ENCODE measurements at regions not wholly inside any gene's neighbourhood (a gene's known extent, or its start where the extent isn't known, plus 50 kb on each side); places are given as distances from the start of the nearest gene placed in this dataset.
"Not testable (repeated sequence)": the region's sequence is repeated elsewhere in the genome, so short reads cannot be mapped to it uniquely, and the experiment has no call there.

- DNase-seq (ENCODE audit: low spot score) = peak; percentile 8
Observed at GRCh38 chr13:65943708-65944107, 1286.4 kb downstream of the PCDH9 start.

GRCh38 chr13:65943024-65943423 is 1287.1 kb downstream of the PCDH9 start:
- DNase-seq (ENCODE audit: low spot score) = no peak

GRCh38 chr13:65940720-65941119 is 1289.4 kb downstream of the PCDH9 start:
- no peak for DNase-seq (ENCODE audit: low spot score)

- DNase-seq (ENCODE audit: low spot score) = no peak
Observed at GRCh38 chr13:65937251-65937650, 1292.9 kb downstream of the PCDH9 start.

GRCh38 chr13:65936249-65936648 is 1293.9 kb downstream of the PCDH9 start:
- no peak for DNase-seq (ENCODE audit: low spot score)

GRCh38 chr13:65932587-65933239 is 1297.4 kb downstream of the PCDH9 start:
- DNase-seq (ENCODE audit: low spot score) = no peak

GRCh38 chr13:65932013-65932412 is 1298.1 kb downstream of the PCDH9 start:
- DNase-seq (ENCODE audit: low spot score) = no peak

- DNase-seq (ENCODE audit: low spot score) = no peak
Observed at GRCh38 chr13:65929436-65929835, 1300.7 kb downstream of the PCDH9 start.

GRCh38 chr13:65926750-65927171 is 1303.4 kb downstream of the PCDH9 start:
- peak; percentile 26 for DNase-seq (ENCODE audit: low spot score)

GRCh38 chr13:65922846-65923245 is 1307.3 kb downstream of the PCDH9 start:
- not testable (repeated sequence) for DNase-seq (ENCODE audit: low spot score)

- DNase-seq (ENCODE audit: low spot score) = no peak
Observed at GRCh38 chr13:65921933-65922332, 1308.2 kb downstream of the PCDH9 start.

- DNase-seq (ENCODE audit: low spot score) = no peak
Observed at GRCh38 chr13:65917731-65918130, 1312.4 kb downstream of the PCDH9 start.

- no peak for DNase-seq (ENCODE audit: low spot score)
Observed at GRCh38 chr13:65915195-65915594, 1314.9 kb downstream of the PCDH9 start.

GRCh38 chr13:65914716-65915115 is 1315.4 kb downstream of the PCDH9 start:
- DNase-seq (ENCODE audit: low spot score) = no peak

GRCh38 chr13:65913173-65913572 is 1317.0 kb downstream of the PCDH9 start:
- no peak for DNase-seq (ENCODE audit: low spot score)

- DNase-seq (ENCODE audit: low spot score) = no peak
Observed at GRCh38 chr13:65912516-65912915, 1317.6 kb downstream of the PCDH9 start.

GRCh38 chr13:65911546-65912193 is 1318.5 kb downstream of the PCDH9 start:
- no peak for DNase-seq (ENCODE audit: low spot score)

GRCh38 chr13:65909501-65909900 is 1320.6 kb downstream of the PCDH9 start:
- no peak for DNase-seq (ENCODE audit: low spot score)

- no peak for DNase-seq (ENCODE audit: low spot score)
Observed at GRCh38 chr13:65907666-65908525, 1322.2 kb downstream of the PCDH9 start.

GRCh38 chr13:65901723-65902122 is 1328.4 kb downstream of the PCDH9 start:
- DNase-seq (ENCODE audit: low spot score) = no peak

- DNase-seq (ENCODE audit: low spot score) = no peak
Observed at GRCh38 chr13:65894049-65894448, 1336.1 kb downstream of the PCDH9 start.

GRCh38 chr13:65892859-65893258 is 1337.3 kb downstream of the PCDH9 start:
- no peak for DNase-seq (ENCODE audit: low spot score)

- DNase-seq (ENCODE audit: low spot score) = no peak
Observed at GRCh38 chr13:65889368-65889767, 1340.8 kb downstream of the PCDH9 start.
